CD4-positive, alpha-beta memory T cell (primary cell): ENCODE measurements at regions not wholly inside any gene's neighbourhood (a gene's known extent, or its start where the extent isn't known, plus 50 kb on each side); places are given as distances from the start of the nearest gene placed in this dataset.

Source experiments
- CTCF ChIA-PET: fragments of 350-600 bp; sonication (Branson Sonifier 250); formaldehyde crosslinking; loops from one replicate; lab custom pipeline; 2021; ENCODE audit warnings: inconsistent platforms; ENCODE audit not compliant: partially characterized antibody; lab: Charles Lee
- POLR2A ChIA-PET: fragments of 350-600 bp; sonication (Branson Sonifier 250); formaldehyde crosslinking; loops from one replicate; lab custom pipeline; 2021; ENCODE audit not compliant: partially characterized antibody; lab: Charles Lee
- DNase-seq, 5 donors: peaks; one replicate each; pipeline versions ENCODE4 v3.0.0 to v3.0.0-alpha.2; 2020 to 2022; ENCODE audit warnings: mixed read lengths in 1 of 5
- H3K27ac ChIP-seq: one replicate; pipeline ENCODE4 v1.7.0; 2013; ENCODE audit warnings: low read depth, low read length
- H3K27me3 ChIP-seq: 2 replicates; pipeline ENCODE4 v1.7.0; 2013; ENCODE audit warnings: mild to moderate bottlenecking, low read length, moderate library complexity; ENCODE audit not compliant: insufficient read depth
- H3K36me3 ChIP-seq: 2 replicates; pipeline ENCODE4 v1.7.0; 2013; ENCODE audit warnings: mild to moderate bottlenecking, low read length, moderate library complexity; ENCODE audit not compliant: insufficient read depth
- H3K4me1 ChIP-seq: 2 replicates; pipeline ENCODE4 v1.7.0; 2013; ENCODE audit warnings: mild to moderate bottlenecking, low read length, moderate library complexity; ENCODE audit not compliant: insufficient read depth
- H3K4me3 ChIP-seq, 2 donors: one replicate each; pipeline ENCODE4 v1.7.0; 2013; ENCODE audit warnings: low read length in 2 of 2, mild to moderate bottlenecking in 1 of 2
- H3K9me3 ChIP-seq, 2 donors: one replicate each; pipeline ENCODE4 v1.7.0; 2013; ENCODE audit warnings: low read length in 2 of 2, control low read depth in 1 of 2; ENCODE audit not compliant: control insufficient read depth in 1 of 2
- H3K27ac Mint-ChIP-seq, 7 donors: one replicate each; pipeline ENCODE4 v1.8.0; 2020 to 2021; ENCODE audit warnings: mixed read lengths in 7 of 7, mild to moderate bottlenecking in 6 of 7, inconsistent platforms in 3 of 7, moderate library complexity in 3 of 7
- H3K27me3 Mint-ChIP-seq, 2 donors: one replicate each; pipeline ENCODE4 v1.8.0; 2020 to 2021; ENCODE audit warnings: mixed read lengths in 2 of 2
- H3K36me3 Mint-ChIP-seq, 2 donors: one replicate each; pipeline ENCODE4 v1.8.0; 2020 to 2021; ENCODE audit warnings: mixed read lengths in 2 of 2, inconsistent platforms in 1 of 2, mild to moderate bottlenecking in 1 of 2
- H3K4me1 Mint-ChIP-seq, 4 donors: one replicate each; pipeline ENCODE4 v1.8.0; 2020 to 2021; ENCODE audit warnings: mixed read lengths in 4 of 4, mild to moderate bottlenecking in 1 of 4
- H3K4me3 Mint-ChIP-seq, 8 donors: one replicate each; pipeline ENCODE4 v1.8.0; 2020 to 2021; ENCODE audit warnings: mixed read lengths in 8 of 8, mild to moderate bottlenecking in 7 of 8, moderate library complexity in 6 of 8, inconsistent platforms in 3 of 8
- H3K9me3 Mint-ChIP-seq, 8 donors: one replicate each; pipeline ENCODE4 v1.8.0; 2020 to 2021; ENCODE audit warnings: mixed read lengths in 8 of 8, mild to moderate bottlenecking in 5 of 8, inconsistent platforms in 3 of 8, moderate library complexity in 1 of 8
- intact Hi-C: fragments of 100-400 bp; cut with micrococcal nuclease; formaldehyde crosslinking; loops from one replicate; pipeline ENCODE4 v1.15.1; 2023

- ChIA-PET CTCF (no interaction called here), POLR2A (no interaction called here)
- intact Hi-C loops: no loop called here
- Histone ChIP-seq H3K9me3 (no peaks in the 10 kb centered on the region), H3K4me1 (no peaks in the 10 kb centered on the region), H3K36me3 (no peaks in the 10 kb centered on the region), H3K4me3 (no peak overlapping the region), H3K27me3 (no peaks in the 10 kb centered on the region), H3K27ac (no peak overlapping the region)
- Mint-ChIP-seq H3K36me3 (no peaks in the 10 kb centered on the region), H3K4me1 (no peaks in the 10 kb centered on the region), H3K27me3 (no peaks in the 10 kb centered on the region), H3K27ac (no peak overlapping the region), H3K4me3 (no peak overlapping the region), H3K9me3 (no peaks in the 10 kb centered on the region)
- no peak for DNase-seq
Measured at GRCh38 chrX:45952030-45952429, 593.2 kb downstream of the ZNF674 start.

GRCh38 chrX:45935408-45935807 is 609.8 kb downstream of the ZNF674 start:
- Histone ChIP-seq H3K27me3 (no peaks in the 10 kb centered on the region), H3K4me3 (no peak overlapping the region), H3K9me3 (no peaks in the 10 kb centered on the region), H3K36me3 (no peaks in the 10 kb centered on the region), H3K4me1 (no peaks in the 10 kb centered on the region), H3K27ac (no peak overlapping the region)
- Mint-ChIP-seq H3K9me3 (peaks cover 0 to 18% (median 0%) of the 10 kb centered on the region in 8 donors), H3K27me3 (no peaks in the 10 kb centered on the region), H3K36me3 (no peaks in the 10 kb centered on the region), H3K4me3 (no peak overlapping the region), H3K4me1 (no peaks in the 10 kb centered on the region), H3K27ac (no peak overlapping the region)
- ChIA-PET POLR2A (no interaction called here), CTCF (no interaction called here)
- no peak for DNase-seq
- intact Hi-C loops: no loop called here

- no peak for DNase-seq
- Histone ChIP-seq H3K27ac (no peak overlapping the region), H3K4me1 (no peaks in the 10 kb centered on the region), H3K27me3 (no peaks in the 10 kb centered on the region), H3K9me3 (no peaks in the 10 kb centered on the region), H3K36me3 (no peaks in the 10 kb centered on the region), H3K4me3 (no peak overlapping the region)
- Mint-ChIP-seq H3K27ac (no peak overlapping the region), H3K36me3 (no peaks in the 10 kb centered on the region), H3K27me3 (no peaks in the 10 kb centered on the region), H3K4me3 (no peak overlapping the region), H3K4me1 (no peaks in the 10 kb centered on the region), H3K9me3 (no peaks in the 10 kb centered on the region)
- POLR2A ChIA-PET: interaction anchor here (0.7 kb wide), 1 partner anchor 61 kb away, joined by 3 read pairs; no protein-coding TSS in a partner anchor
- CTCF ChIA-PET: no interaction called here
- intact Hi-C loops: no loop called here
Measured at GRCh38 chrX:45912316-45912715, 632.9 kb downstream of the ZNF674 start.

GRCh38 chrX:45907786-45908185 is 637.4 kb downstream of the ZNF674 start:
- H3K27me3 ChIP-seq: no peaks in the 10 kb centered on the region
- Mint-ChIP-seq H3K9me3 (no peaks in the 10 kb centered on the region), H3K36me3 (no peaks in the 10 kb centered on the region), H3K4me3 (no peak overlapping the region), H3K27me3 (no peaks in the 10 kb centered on the region), H3K27ac (no peak overlapping the region), H3K4me1 (no peaks in the 10 kb centered on the region)
- no peak overlapping the region for H3K27ac ChIP-seq
- no peaks in the 10 kb centered on the region for H3K4me1 ChIP-seq
- ChIA-PET CTCF (no interaction called here), POLR2A (no interaction called here)
- no peaks in the 10 kb centered on the region for H3K36me3 ChIP-seq
- H3K4me3 ChIP-seq: no peak overlapping the region
- intact Hi-C loops: no loop called here
- no peaks in the 10 kb centered on the region for H3K9me3 ChIP-seq
- no peak for DNase-seq

- Histone ChIP-seq H3K4me1 (no peaks in the 10 kb centered on the region), H3K36me3 (no peaks in the 10 kb centered on the region), H3K4me3 (no peak overlapping the region), H3K27me3 (no peaks in the 10 kb centered on the region), H3K27ac (no peak overlapping the region), H3K9me3 (no peaks in the 10 kb centered on the region)
- H3K36me3 Mint-ChIP-seq: no peaks in the 10 kb centered on the region
- H3K4me3 Mint-ChIP-seq: no peak overlapping the region
- H3K27ac Mint-ChIP-seq: no peak overlapping the region
- intact Hi-C loops: no loop called here
- no peaks in the 10 kb centered on the region for H3K27me3 Mint-ChIP-seq
- H3K4me1 Mint-ChIP-seq: no peaks in the 10 kb centered on the region
- no peaks in the 10 kb centered on the region for H3K9me3 Mint-ChIP-seq
- DNase-seq: no peak
- POLR2A ChIA-PET: no interaction called here
- CTCF ChIA-PET: no interaction called here
Measured at GRCh38 chrX:45903781-45904201, 641.4 kb downstream of the ZNF674 start.

GRCh38 chrX:45900766-45901615 is 644.2 kb downstream of the ZNF674 start:
- Histone ChIP-seq H3K4me3 (no peak overlapping the region), H3K27me3 (no peaks in the 10 kb centered on the region), H3K9me3 (no peaks in the 10 kb centered on the region), H3K27ac (no peak overlapping the region), H3K4me1 (no peaks in the 10 kb centered on the region), H3K36me3 (no peaks in the 10 kb centered on the region)
- intact Hi-C loops: no loop called here
- ChIA-PET POLR2A (no interaction called here), CTCF (no interaction called here)
- DNase-seq: no peak
- Mint-ChIP-seq H3K27me3 (no peaks in the 10 kb centered on the region), H3K36me3 (no peaks in the 10 kb centered on the region), H3K9me3 (peaks cover 0 to 2% (median 0%) of the 10 kb centered on the region in 8 donors), H3K4me3 (no peak overlapping the region), H3K4me1 (no peaks in the 10 kb centered on the region), H3K27ac (no peak overlapping the region)

GRCh38 chrX:45894864-45895645 is 650.2 kb downstream of the ZNF674 start:
- no peaks in the 10 kb centered on the region for H3K4me1 ChIP-seq
- Mint-ChIP-seq H3K4me1 (no peaks in the 10 kb centered on the region), H3K4me3 (no peak overlapping the region), H3K27me3 (no peaks in the 10 kb centered on the region), H3K36me3 (no peaks in the 10 kb centered on the region), H3K27ac (no peak overlapping the region), H3K9me3 (peaks cover 0 to 7% (median 0%) of the 10 kb centered on the region in 8 donors)
- H3K36me3 ChIP-seq: no peaks in the 10 kb centered on the region
- DNase-seq: no peak
- intact Hi-C loops: no loop called here
- POLR2A ChIA-PET: no interaction called here
- no peak overlapping the region for H3K27ac ChIP-seq
- no peaks in the 10 kb centered on the region for H3K27me3 ChIP-seq
- no peak overlapping the region for H3K4me3 ChIP-seq
- H3K9me3 ChIP-seq: no peaks in the 10 kb centered on the region
- CTCF ChIA-PET: no interaction called here
